ENCODE measurements at regions not wholly inside any gene's neighbourhood (a gene's known extent, or its start where the extent isn't known, plus 50 kb on each side); places are given as distances from the start of the nearest gene placed in this dataset.

DNA sequence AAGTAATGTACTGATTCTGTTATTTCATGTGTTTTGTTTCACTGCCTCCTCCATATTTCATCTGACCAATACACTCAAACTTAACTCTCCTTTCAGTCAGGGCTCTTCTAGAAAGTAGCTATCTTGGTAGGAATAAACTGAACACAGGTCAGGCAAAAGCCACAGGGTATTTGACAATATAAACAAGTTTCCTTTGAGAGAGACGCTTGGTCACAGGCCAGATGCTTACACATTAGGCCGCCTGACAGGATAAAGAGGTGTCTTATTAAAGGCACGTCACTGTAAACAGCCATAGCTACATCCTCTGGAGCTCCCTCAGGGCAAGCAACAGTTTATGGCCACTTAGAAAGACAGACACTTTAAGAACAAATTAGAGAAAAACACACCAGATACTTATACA lies 607.5 kb downstream of the SLC6A15 start:
- no peak overlapping the region for H2AFZ ChIP-seq (ENCODE audit: low read length)
- TF ChIP-seq CBX8 (IDR thresholded peaks at IDR 0.05; ENCODE audit: borderline replicate concordance, low read depth, low read length) (no peak), PHF8 (conservative IDR thresholded peaks at IDR 0.05; ENCODE audit: low read depth, low read length) (no peak), KDM5A (IDR thresholded peaks at IDR 0.05; ENCODE audit: low read length) (no peak), POLR2A (IDR thresholded peaks at IDR 0.05; ENCODE audit: control extremely low read depth in 1 of 2, low read depth in 2 of 2, low read length in 2 of 2) (no peak), BCL11A (IDR thresholded peaks at IDR 0.05; ENCODE audit: low read depth in 2 of 2, low read length in 2 of 2) (no peak), JUN (IDR thresholded peaks at IDR 0.05; ENCODE audit: low read depth, low read length) (no peak), CREB1 (IDR thresholded peaks at IDR 0.05) (no peak), FOSL1 (IDR thresholded peaks at IDR 0.05; ENCODE audit: insufficient read depth, low read depth, low read length) (no peak), POLR2AphosphoS5 (IDR thresholded peaks at IDR 0.05; ENCODE audit: low read depth, low read length) (no peak), BACH1 (IDR thresholded peaks at IDR 0.05; ENCODE audit: low read length) (no peak), NRF1 (IDR thresholded peaks at IDR 0.05; ENCODE audit: low read depth, low read length) (no peak), KDM4A (IDR thresholded peaks at IDR 0.05; ENCODE audit: low read depth, low read length, severe bottlenecking) (no peak), NANOG (IDR thresholded peaks at IDR 0.05; ENCODE audit: insufficient read depth, low read depth, low read length, poor library complexity, severe bottlenecking) (no peak), SIX5 (IDR thresholded peaks at IDR 0.05; ENCODE audit: low read depth, low read length) (no peak), GABPA (IDR thresholded peaks at IDR 0.05; ENCODE audit: borderline replicate concordance, insufficient read depth, low read length) (no peak)
- CTCF ChIA-PET (ENCODE audit: partially characterized antibody) = no interaction called here
- H4K20me1 ChIP-seq (replicated peaks in 1 of 2; ENCODE audit: control insufficient read depth in 1 of 2, insufficient read depth in 2 of 2, low read length in 2 of 2) = no peaks in the 10 kb centered on the region
- H4K91ac ChIP-seq (replicated peaks; ENCODE audit: insufficient read length, low read length) = no peak overlapping the region
- H3K14ac ChIP-seq (ENCODE audit: insufficient read length) = no peak overlapping the region
- H2AK5ac ChIP-seq (ENCODE audit: low read depth, low read length) = no peak overlapping the region
- H2BK12ac ChIP-seq (ENCODE audit: low read depth, low read length) = no peak overlapping the region
- H3K36me3 ChIP-seq (ENCODE audit: control insufficient read depth in 2 of 4, insufficient read depth in 4 of 4, low read length in 3 of 4) = no peaks in the 10 kb centered on the region
- H2BK120ac ChIP-seq (replicated peaks; ENCODE audit: low read depth, low read length) = no peak overlapping the region
- DNase-seq (ENCODE audit: low read depth in 1 of 2, low spot score in 2 of 2) (no peak), FAIRE-seq (no peak)
- no peaks in the 10 kb centered on the region for H3K79me2 ChIP-seq (ENCODE audit: control insufficient read depth in 1 of 2, insufficient read depth in 2 of 2, low read length in 2 of 2)
- no peak overlapping the region for H2BK5ac ChIP-seq (ENCODE audit: low read depth, low read length)
- no peak overlapping the region for H3K4ac ChIP-seq (replicated peaks; ENCODE audit: insufficient read length, low read depth, low read length)
- no peaks in the 10 kb centered on the region for H3K79me1 ChIP-seq (ENCODE audit: low read depth, low read length)
- H3K4me1 ChIP-seq (replicated peaks in 1 of 4; ENCODE audit: control insufficient read depth in 3 of 4, insufficient read depth in 4 of 4, low read length in 3 of 4) = no peaks in the 10 kb centered on the region
- POLR2A ChIA-PET (ENCODE audit: partially characterized antibody) = no interaction called here
- no peak overlapping the region for H3K9ac ChIP-seq (replicated peaks in 1 of 4; ENCODE audit: extremely low read depth in 1 of 4, low read depth in 3 of 4, low read length in 3 of 4)
- H3K27ac ChIP-seq (ENCODE audit: low read depth, low read length) = no peak overlapping the region
- WGBS, 2 experiments (ENCODE audit: extremely low coverage in 1 of 2, insufficient coverage in 1 of 2, insufficient read length in 1 of 2, insufficient replicate concordance in 2 of 2, low coverage in 1 of 2, low lambda C conversion rate in 2 of 2, missing lambda C conversion rate in 1 of 2) = 89% methylated on average over 3 of the region's 3 CpGs; no CpG with 5 or more reads in 1 of the 2 experiments
- H2BK20ac ChIP-seq (ENCODE audit: low read length) = no peak overlapping the region
- no peak overlapping the region for H3K23ac ChIP-seq (ENCODE audit: insufficient read length)
- no peaks in the 10 kb centered on the region for H3K27me3 ChIP-seq (replicated peaks in 1 of 4; ENCODE audit: control insufficient read depth in 3 of 4, extremely low read depth in 1 of 4, insufficient read depth in 3 of 4, low read length in 3 of 4)
- no peak overlapping the region for H3K18ac ChIP-seq (ENCODE audit: extremely low read depth, low read length)
- no peak overlapping the region for H3K4me2 ChIP-seq (ENCODE audit: insufficient read depth in 1 of 2, low read depth in 2 of 2, low read length in 2 of 2)
- no peak overlapping the region for H4K5ac ChIP-seq (ENCODE audit: insufficient read length, low read depth, low read length)
- H3K9me3 ChIP-seq (ENCODE audit: insufficient read depth in 2 of 2, low read depth in 1 of 2, low read length in 1 of 2) = no peaks in the 10 kb centered on the region
- H2BK15ac ChIP-seq (ENCODE audit: low read length) = no peak overlapping the region
- no peaks in the 10 kb centered on the region for H3K23me2 ChIP-seq (ENCODE audit: low read depth, low read length)
- H4K8ac ChIP-seq (ENCODE audit: extremely low read depth, insufficient read depth, low read length) = no peak overlapping the region
- H3K56ac ChIP-seq (replicated peaks; ENCODE audit: insufficient read length, low read depth, low read length) = no peak overlapping the region
- no peak overlapping the region for H3K4me3 ChIP-seq (ENCODE audit: extremely low read depth in 1 of 4, insufficient read depth in 2 of 4, low read depth in 3 of 4, low read length in 4 of 4)

Measured in H1 (cell line).